ENCODE measurements at regions not wholly inside any gene's neighbourhood (a gene's known extent, or its start where the extent isn't known, plus 50 kb on each side); places are given as distances from the start of the nearest gene placed in this dataset.
"Not testable (repeated sequence)": the region's sequence is repeated elsewhere in the genome, so short reads cannot be mapped to it uniquely, and the experiment has no call there.

- H3K4me3 ChIP-seq: no peak overlapping the region
- no peaks in the 10 kb centered on the region for H3K36me3 ChIP-seq
- H3K4me1 ChIP-seq: no peaks in the 10 kb centered on the region
- TF ChIP-seq, protein P1, sequence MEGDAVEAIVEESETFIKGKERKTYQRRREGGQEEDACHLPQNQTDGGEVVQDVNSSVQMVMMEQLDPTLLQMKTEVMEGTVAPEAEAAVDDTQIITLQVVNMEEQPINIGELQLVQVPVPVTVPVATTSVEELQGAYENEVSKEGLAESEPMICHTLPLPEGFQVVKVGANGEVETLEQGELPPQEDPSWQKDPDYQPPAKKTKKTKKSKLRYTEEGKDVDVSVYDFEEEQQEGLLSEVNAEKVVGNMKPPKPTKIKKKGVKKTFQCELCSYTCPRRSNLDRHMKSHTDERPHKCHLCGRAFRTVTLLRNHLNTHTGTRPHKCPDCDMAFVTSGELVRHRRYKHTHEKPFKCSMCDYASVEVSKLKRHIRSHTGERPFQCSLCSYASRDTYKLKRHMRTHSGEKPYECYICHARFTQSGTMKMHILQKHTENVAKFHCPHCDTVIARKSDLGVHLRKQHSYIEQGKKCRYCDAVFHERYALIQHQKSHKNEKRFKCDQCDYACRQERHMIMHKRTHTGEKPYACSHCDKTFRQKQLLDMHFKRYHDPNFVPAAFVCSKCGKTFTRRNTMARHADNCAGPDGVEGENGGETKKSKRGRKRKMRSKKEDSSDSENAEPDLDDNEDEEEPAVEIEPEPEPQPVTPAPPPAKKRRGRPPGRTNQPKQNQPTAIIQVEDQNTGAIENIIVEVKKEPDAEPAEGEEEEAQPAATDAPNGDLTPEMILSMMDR (IDR thresholded peaks at IDR 0.05): no peak
- no peak for TF ChIP-seq POLR2AphosphoS5 (IDR thresholded peaks at IDR 0.05)
- no peak for TF ChIP-seq POLR2A (IDR thresholded peaks at IDR 0.05)
- H3K27me3 ChIP-seq: peaks cover 0 to 12% of the 10 kb centered on the region in 2 donors
- peaks cover 0 to 8% of the 10 kb centered on the region in 2 donors for H3K9me3 ChIP-seq
- DNase-seq (ENCODE audit: low spot score in 2 of 2): no peak
- no peak overlapping the region for H3K27ac ChIP-seq
- intact Hi-C loops (cut with DNase I; ENCODE audit: low total_unique reads): no loop called here
These were observed 614.3 kb downstream of the FAM133A start for GRCh38 chrX:94288325-94288724.

GRCh38 chrX:94288972-94289371 lies 615.0 kb downstream of the FAM133A start:
- intact Hi-C loops (cut with DNase I; ENCODE audit: low total_unique reads): no loop called here
- TF ChIP-seq POLR2A (IDR thresholded peaks at IDR 0.05) (no peak), POLR2AphosphoS5 (IDR thresholded peaks at IDR 0.05) (no peak)
- TF ChIP-seq, protein P1 (IDR thresholded peaks at IDR 0.05): no peak
- Histone ChIP-seq H3K27ac (no peak overlapping the region), H3K36me3 (no peaks in the 10 kb centered on the region), H3K9me3 (peaks cover 0 to 2% of the 10 kb centered on the region in 2 donors), H3K4me3 (no peak overlapping the region), H3K27me3 (peaks cover 0 to 12% of the 10 kb centered on the region in 2 donors), H3K4me1 (no peaks in the 10 kb centered on the region)
- no peak for DNase-seq (ENCODE audit: low spot score in 2 of 2)

GRCh38 chrX:94302446-94302845 lies 628.4 kb downstream of the FAM133A start:
- DNase-seq (ENCODE audit: low spot score in 2 of 2): no peak
- Histone ChIP-seq H3K4me3 (no peak overlapping the region), H3K9me3 (peaks cover 12 to 15% of the 10 kb centered on the region in 2 donors), H3K27me3 (peaks cover 0 to 8% of the 10 kb centered on the region in 2 donors), H3K36me3 (no peaks in the 10 kb centered on the region), H3K4me1 (no peaks in the 10 kb centered on the region), H3K27ac (no peak overlapping the region)
- TF ChIP-seq, protein P1 (IDR thresholded peaks at IDR 0.05): no peak
- TF ChIP-seq POLR2AphosphoS5 (IDR thresholded peaks at IDR 0.05): no peak
- no peak for TF ChIP-seq POLR2A (IDR thresholded peaks at IDR 0.05)
- intact Hi-C loops (cut with DNase I; ENCODE audit: low total_unique reads): no loop called here

- Histone ChIP-seq H3K4me1 (no peaks in the 10 kb centered on the region), H3K27ac (no peak overlapping the region), H3K27me3 (peaks cover 0 to 4% of the 10 kb centered on the region in 2 donors), H3K4me3 (no peak overlapping the region), H3K9me3 (no peaks in the 10 kb centered on the region), H3K36me3 (no peaks in the 10 kb centered on the region)
- TF ChIP-seq POLR2AphosphoS5 (IDR thresholded peaks at IDR 0.05): no peak
- no peak for DNase-seq (ENCODE audit: low spot score in 2 of 2)
- intact Hi-C loops (cut with DNase I; ENCODE audit: low total_unique reads): no loop called here
These were observed 655.2 kb downstream of the FAM133A start for GRCh38 chrX:94329182-94329581.

GRCh38 chrX:94341730-94342129 lies 667.7 kb downstream of the FAM133A start:
- H3K4me1 ChIP-seq; DNase-seq (ENCODE audit: low spot score in 2 of 2); H3K4me3 ChIP-seq; intact Hi-C loops (cut with DNase I; ENCODE audit: low total_unique reads); H3K36me3 ChIP-seq; H3K9me3 ChIP-seq; H3K27ac ChIP-seq: not testable (repeated sequence)
- peaks cover 0 to 27% of the 10 kb centered on the region in 2 donors for H3K27me3 ChIP-seq

DNA sequence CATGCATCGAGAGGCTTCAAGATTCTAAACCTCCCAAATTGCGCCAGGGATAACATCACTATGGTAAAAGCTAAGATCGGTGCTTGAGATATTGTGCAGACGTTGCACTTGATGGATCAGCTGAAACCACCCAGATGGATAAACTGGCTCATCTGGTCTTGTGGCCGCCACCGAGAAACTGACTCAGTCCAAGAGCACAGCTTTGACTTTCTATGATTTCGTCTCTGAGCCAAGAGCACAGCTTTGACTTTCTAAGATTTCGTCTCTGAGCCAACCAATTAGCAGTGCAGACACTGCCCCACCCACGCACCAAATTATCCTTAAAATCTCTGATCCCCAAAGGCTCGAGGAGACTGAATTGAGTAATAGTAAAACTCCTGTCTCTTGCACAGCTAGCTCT lies 687.2 kb downstream of the FAM133A start:
- TF ChIP-seq, protein P1 (IDR thresholded peaks at IDR 0.05): no peak
- no peak overlapping the region for H3K4me3 ChIP-seq
- H3K36me3 ChIP-seq: no peaks in the 10 kb centered on the region
- peaks cover 0 to 10% of the 10 kb centered on the region in 2 donors for H3K27me3 ChIP-seq
- H3K27ac ChIP-seq: no peak overlapping the region
- H3K9me3 ChIP-seq: no peaks in the 10 kb centered on the region
- no peak for DNase-seq (ENCODE audit: low spot score in 2 of 2)
- intact Hi-C loops (cut with DNase I; ENCODE audit: low total_unique reads): no loop called here
- H3K4me1 ChIP-seq: no peaks in the 10 kb centered on the region
